HG03196 (cell line): ENCODE measurements at regions not wholly inside any gene's neighbourhood (a gene's known extent, or its start where the extent isn't known, plus 50 kb on each side); places are given as distances from the start of the nearest gene placed in this dataset.

Experiments used
- ATAC-seq: cut with Tn5 transposase; IDR thresholded peaks from one replicate; pipeline ENCODE4 v1.9.1; 2021; ENCODE audit not compliant: unreplicated experiment

DNA sequence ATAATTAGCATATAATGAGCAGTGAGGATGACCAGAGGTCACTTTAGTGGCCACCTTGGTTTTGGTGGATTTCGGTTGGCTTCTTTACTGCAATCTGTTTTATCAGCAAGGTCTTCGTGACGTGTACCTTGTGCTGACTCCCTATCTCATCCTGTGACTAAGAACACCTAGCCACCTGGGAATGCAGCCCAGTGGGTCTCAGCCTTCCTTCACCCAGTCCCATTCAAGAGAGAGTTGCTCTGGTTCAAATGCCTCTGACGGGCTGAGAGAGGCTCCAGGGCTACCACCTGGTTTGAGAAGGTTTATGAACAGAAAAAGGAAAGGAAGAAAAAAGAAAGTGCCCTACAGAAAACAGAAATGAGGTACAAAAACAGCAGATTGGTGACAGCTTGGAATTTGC is 738.7 kb downstream of the SOCS6 start:
- no peak for ATAC-seq

DNA sequence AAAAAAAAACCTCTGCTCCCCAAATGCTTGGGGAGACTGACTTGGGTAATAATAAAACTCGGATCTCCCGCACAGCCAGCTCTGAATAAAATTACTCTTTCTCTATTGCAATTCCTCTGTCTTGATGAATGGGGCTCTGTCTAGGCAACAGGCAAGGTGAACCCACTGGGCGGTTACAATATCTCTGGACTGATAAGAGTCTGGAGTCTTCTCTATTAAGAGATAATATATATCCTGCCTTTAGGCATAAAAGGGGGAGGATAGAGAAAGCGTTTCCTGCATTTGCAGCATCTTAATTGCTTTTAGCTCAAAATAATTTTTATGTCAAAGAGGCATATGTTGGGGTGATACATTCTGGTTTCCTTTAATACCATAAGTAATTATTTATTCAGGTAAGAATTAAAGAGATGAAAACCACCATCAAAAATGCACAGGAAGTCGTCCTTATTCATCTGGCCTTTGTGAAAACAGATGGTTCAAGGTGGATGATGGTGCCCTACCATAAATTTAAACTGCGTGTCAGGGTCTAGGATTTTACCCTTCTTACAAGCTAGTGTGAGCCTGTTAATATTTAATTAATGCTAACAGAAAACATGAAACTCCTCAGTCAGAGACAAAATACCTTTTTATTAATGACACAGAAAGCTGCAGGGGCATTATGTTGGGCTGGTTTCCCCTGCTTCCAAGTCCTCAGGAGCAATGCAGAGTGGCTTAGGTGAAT is 736.8 kb downstream of the SOCS6 start:
- ATAC-seq, result no peak

DNA sequence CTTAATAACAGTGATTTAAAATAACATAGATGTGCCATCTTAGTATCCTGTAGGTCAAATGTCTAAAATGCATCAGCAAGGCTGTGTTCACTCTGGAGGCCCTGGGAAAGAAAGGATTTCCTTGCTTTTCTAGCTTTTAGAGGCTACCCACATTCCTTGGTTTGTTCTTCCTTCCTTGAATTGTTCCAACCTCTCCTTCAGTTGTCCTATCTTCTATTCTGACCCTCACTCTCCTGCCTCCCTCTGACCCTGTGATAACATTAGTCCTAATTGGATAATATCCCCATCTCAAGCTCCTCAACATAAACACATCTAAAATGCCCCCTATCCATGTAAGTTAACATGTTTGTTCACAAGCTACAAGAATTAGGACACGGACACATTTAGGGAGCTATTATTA is 733.5 kb downstream of the SOCS6 start:
- no peak for ATAC-seq

DNA sequence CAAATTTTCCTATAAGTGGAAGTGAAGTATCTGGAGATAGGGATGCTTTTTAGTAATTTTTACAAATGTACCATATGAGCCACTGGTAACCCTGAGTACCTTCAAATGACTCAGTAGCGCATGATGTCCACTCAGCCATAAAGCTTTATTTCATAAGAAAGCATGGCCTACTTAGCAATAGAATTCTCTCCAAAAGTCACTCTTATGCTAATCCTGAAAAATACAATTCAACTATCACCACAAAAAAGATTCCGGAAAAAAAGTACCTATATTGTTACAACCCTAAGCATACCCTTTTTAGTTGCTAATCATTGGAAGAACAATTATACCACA is 732.2 kb downstream of the SOCS6 start:
- ATAC-seq, result no peak

DNA sequence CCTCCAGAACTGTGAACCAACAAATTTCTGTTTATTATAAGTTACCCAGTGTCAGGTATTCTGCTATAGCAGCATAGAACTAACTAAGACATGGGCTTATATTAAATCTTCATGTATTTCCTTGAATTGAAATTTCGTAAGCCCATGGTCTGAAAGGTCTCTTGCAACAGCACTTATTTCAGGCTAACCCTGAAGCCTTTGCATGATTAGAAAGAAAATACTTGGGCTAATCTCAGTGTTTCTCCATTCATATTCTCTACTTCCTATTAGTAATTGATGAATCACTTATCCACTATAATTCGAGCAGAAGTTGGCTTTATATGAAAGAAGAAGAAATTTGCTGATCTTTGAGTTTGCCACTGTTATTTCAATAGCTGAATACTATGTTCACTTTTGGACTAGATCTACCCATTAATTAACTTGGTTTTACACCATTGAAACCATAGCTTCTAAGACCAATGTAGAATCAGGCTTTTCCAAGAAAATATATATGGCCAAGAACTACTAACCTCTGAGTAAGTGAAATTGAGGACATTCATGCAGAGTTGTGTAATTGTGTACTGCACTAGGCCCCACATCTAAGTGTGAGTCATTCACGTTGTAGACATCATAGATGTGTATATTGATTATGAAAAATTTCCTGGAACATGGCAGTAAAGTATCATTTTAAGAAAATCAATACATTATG is 731.6 kb downstream of the SOCS6 start:
- no peak for ATAC-seq

DNA sequence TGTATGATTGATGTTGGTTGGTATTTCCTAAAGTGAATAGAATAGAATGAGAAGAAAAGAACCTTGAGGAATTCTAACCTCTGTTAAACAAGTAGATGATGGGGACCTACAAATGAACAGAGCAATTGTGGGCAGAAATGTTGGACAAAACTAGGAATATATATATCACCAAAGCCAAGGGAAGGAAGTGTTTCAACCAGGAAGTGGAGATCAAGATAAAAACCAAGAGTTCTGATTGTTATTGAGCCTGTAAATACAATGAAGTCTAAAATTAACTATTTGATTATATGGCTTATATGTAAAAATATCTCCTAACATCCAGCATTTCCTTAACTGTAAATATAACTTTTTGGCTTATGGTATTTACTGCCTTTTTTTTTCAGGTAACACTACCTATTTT is 730.0 kb downstream of the SOCS6 start:
- ATAC-seq, result no peak

DNA sequence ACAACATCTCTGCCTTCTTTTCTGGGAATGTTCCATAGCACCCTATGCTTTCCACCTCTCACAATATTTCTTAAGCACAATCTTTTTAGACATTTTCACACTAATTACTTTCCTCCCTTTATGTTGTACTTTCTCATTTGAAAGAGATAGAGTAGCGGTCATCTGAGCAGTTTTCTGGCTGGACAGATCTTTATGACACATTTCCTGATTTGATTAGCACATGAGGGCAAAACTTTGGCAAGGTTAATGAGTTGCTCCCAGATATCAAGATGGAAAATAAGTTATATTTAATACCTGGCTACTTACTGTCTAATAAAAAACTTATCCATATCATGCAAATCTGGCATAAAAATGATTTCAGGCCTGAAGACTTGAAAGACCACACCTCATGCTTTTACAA is 723.9 kb downstream of the SOCS6 start:
- no peak for ATAC-seq

DNA sequence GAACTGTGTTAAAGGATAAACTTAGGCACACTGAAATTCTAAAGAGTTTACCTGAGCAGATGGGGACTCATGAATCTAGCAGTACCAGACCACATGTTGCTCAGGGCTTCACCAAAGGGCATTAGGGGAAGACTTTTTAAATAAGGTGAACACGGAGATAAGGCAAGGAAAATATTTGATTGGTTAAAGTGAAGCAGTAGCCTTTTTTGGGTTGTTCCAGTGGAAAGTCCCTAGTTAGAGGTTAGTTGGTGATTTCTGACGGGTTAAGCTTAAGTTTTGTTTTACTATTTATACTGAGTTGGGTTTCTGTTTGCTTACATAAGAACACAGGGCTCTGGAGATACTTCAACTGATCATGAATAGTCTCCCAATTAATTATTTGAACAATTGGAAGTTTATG is 722.5 kb downstream of the SOCS6 start:
- ATAC-seq, result no peak

DNA sequence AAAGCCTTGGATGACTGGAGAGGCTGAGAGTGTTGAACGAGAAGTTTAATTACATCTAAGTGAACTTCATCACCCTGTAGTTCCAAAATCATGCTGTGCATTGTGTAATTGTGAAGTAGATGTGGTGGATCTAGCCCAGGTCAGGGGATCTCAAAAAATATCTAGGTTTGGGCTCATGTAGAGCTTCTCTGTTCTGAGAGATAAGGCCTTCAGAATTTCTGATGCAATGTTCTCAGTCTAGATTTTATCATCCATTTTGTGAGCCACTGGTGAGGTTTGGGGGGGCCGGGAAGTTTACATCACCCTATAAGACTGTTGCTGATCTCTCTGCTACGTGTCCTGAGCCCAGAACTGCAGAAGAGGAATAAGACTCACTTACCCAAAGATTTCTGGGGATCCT is 719.4 kb downstream of the SOCS6 start:
- ATAC-seq, result no peak

DNA sequence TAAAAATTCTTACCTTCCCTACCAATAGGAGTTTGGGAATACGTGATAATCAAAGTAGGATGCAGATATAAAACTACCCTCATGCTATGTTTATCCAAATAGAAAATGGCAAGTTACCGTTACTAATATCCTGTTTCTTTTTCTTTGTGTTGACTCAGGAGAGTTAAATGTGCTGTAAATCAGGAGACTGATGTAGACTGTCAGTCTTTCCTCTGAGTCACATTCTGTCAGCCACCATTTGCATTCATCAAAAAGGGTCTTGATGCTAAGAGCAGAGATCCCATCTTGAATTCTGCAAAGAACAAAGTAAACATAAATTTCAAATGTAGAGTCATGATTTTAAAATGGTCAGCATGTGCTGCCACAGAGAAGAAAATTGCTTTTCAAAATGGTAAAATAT is 712.8 kb downstream of the SOCS6 start:
- no peak for ATAC-seq

DNA sequence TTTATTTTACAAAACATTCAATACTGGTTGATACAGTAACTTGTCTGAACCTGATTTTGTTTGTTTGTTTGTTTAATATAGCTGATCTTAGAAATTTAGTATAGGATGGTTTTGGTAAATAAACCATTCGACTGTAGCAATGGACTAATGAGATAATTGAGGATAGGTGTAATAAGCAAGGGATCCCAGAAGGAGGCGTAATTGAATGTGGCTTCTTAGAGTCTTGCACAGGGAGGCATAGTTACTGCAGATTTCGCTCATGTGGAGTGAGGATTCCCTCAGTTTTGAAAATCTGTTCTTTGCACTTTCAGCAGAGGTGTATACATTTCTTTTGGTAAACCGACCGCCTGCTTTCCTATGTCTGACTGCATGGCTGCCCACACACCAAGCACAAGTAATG is 709.6 kb downstream of the SOCS6 start:
- ATAC-seq, result no peak

DNA sequence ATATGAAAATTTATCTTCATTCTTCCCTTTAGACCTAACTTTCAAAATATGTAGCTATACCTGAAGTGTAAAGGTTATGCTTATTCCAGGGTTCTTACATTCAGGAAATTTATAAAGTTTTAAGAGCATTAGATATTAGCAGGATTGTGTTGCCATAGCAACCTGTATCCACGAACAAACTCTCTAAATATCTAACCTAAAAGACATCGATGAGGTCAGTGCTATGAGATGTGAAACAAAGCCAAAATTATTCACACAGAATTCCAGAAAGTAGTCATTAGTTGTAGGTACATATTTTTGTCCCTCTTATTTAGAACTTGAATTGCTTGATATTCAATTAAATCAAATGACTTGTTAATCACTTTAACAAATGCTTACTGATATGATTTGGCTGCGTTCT is 705.3 kb downstream of the SOCS6 start:
- ATAC-seq, result no peak

DNA sequence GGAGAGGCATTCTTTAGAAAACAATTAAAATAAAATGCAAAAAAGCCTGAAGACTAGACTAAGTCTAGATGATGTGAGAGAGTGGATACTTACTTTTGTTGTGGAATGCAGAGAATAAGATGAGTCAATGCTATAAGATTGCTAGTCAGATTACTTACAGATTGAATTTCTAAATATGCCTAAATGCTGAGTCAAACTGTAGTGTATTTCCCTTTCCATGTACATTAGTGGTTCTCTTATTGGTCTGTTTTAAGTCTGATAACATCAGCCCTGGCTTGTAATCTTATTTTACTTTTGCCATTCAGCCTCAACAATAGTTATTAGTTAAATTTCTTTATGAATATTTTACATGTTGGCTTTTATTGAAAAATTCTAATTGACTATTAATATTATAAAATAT is 702.7 kb downstream of the SOCS6 start:
- no peak for ATAC-seq

DNA sequence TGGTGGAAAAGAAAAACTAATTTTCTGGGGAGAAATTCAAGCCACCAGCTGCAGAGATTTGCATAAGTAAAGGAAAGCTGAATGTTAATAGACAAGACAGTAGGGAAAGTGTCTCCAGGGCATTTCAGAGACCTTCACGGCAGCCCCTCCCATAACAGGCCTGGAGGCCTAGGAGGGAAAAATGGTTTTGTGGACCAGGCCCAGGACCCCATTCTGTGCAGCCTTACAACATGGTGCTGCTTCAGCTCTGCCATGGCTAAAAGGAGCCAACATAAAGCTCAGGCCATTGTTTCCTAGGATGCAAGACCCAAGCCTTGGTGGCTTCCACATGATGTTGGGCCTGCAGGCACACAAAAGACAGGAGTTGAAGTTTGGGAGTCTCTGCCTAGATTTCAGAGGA is 697.1 kb downstream of the SOCS6 start:
- ATAC-seq, result no peak

DNA sequence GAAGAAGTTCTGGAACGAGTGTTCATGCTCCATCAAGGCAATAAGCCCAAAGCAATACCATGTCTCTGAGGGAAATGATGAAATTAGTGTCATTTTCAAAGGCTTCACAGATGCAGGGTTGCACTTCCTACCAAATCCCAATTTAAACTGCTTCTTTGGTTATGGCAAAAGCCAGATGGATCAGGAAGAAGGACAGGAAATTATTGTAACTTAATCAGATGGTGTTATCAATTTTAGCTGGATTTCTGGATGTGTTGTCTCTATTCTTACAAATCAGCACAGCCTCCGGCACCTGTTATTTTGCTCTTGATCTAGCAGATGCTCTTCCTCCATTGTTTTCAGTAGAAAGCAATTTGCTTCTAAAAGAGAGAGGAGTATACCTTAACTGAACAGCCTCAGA is 693.4 kb downstream of the SOCS6 start:
- ATAC-seq, result no peak

DNA sequence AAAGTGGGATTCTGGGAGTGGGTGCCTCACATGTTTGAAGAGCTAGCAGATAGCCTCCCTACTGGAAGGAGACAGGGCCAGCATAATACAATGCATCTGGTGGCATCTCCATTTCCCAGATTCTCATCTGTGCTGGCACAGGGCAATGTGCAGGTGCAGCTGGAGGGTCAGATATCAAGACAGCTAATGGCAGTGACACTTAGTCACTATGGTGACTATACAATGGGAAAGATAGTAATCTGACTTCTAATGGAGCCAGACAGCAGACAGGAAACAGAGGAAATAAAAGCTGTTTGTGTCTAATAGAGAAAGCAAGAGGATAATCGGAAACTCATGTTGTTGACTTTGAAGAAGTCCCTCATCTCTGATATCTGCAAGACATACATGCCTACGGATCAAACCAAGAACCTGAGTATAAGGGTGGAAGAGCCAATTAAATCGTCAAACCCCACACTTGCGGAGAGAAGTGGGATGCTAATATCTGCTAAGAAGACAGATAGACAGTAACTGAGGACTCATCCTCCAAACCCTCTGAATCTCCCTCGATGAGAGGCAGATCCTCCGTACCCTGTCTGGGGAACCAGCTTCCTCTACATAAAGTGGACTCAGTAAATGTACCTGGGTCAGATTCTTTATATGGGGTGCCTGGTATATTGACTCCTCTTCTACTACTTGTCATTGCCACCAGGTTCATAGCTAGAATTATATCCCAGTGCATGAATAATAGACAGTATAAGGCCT is 692.7 kb downstream of the SOCS6 start:
- ATAC-seq, result no peak

DNA sequence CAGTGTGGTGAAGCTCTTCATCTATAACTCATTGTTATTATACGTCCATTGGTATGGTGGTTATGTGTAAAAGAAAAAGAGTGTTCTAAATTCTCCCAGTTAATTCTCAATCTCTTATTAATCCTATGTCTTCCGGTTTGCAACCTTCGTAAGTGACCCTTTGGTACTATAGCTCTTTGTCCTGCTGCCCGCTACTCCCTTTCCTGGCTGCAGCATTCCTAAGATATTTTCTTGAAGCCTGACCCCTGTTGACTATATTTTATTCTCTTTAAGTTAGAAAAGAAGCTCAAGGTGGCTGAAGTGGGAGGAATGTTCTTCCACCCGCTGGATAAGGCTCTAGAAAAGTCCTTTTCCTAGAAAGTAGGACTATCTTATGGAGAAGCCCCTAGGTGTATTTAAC is 684.8 kb downstream of the SOCS6 start:
- no peak for ATAC-seq

DNA sequence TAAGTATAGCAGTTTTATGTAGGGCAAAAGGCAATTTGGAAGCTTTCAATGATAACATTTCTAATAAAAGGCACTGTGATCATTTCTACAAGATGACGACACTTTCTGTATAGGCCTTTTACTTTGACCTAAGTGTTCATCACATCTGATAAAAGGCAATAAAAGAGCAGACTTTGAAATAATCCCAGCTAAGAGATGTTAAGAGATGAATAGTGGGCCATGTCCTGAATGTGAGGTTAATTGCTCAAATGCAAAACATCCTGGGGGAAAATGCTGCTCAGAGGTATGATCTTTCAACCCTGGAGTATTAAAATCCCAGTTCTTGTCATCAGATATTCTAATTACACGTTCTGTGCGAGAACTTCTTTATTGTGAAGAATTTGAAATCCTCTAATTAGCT is 677.6 kb downstream of the SOCS6 start:
- ATAC-seq, result no peak

DNA sequence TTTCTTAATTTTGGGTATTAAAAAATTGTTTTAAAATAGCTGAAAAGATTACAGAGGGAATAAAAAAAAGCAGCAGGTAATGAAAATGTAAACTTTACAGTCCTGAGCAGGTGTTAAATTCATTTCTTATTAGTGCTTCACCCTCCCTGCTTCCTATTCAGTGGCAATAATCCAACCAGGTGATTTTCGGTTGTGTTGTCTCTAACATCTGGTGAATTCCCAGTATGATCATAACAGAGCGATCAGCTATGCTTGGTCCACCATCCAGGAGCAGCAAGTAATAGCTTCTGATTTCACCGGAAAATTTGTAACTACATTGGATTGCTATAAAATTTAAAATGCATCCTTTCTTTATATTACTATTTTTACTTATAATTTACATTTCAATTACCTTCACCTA is 673.1 kb downstream of the SOCS6 start:
- ATAC-seq, result no peak

DNA sequence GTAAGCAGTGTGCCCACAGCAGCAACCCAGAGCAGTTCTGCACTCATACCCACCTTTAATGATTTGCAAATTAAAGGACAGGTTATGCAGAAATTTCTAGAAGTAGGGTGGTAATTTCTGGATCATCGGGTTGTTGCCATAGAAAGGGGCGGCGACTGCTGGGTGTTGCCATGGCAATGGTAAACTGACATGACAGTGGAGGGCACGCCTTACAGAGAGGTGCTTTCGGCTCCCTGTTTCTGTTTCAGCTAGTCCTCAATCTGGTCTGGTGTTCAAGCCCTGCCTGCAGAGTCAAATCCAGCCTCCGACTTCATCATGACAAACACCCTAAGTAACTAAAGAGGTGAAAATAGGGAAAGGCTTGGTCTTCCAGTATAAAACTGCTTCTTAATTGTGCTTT is 667.7 kb downstream of the SOCS6 start:
- ATAC-seq, result no peak

DNA sequence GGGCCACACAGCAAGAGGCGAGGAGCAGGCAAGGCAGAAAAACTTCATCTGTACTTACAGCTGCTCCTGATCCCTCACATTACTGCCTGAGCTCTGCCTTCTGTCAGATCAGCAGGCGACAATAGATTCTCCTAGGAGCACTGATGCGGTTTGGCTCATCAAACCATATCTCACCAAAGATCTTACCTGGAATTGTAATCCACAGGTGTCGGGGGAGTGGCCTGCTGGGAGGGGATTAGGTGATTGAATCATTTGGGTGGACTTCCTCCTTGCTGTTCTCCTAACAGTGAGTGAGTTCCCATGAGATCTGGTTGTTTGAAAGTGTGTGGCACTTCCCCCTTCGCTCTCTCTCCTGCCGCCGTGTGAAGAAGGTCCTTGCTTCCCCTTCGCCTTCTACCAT is 647.3 kb downstream of the SOCS6 start:
- ATAC-seq, result no peak
